ENCODE measurements at regions not wholly inside any gene's neighbourhood (a gene's known extent, or its start where the extent isn't known, plus 50 kb on each side); places are given as distances from the start of the nearest gene placed in this dataset.

DNA sequence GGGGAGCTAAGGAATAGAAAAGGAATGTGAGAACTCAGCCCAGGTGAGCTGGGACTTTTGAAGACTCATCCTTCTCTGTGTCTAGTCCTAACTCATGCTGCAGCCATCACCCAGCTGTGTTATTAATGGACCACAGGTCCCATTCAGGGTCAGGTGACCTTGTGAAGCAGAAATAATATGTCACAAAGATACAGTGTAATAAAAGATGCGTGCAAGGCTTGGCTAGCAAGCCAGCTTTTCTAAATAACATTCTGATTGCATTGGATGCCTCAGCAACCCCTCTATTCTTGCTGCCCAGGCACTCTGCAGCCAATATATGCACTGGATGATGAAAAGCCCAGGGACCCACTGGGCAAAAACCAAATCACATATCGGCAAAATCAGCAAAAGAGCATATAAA lies 393.1 kb upstream of the PIK3C3 start:
- Histone ChIP-seq H3K36me3 (no peaks in the 10 kb centered on the region), H3K4me1 (ENCODE audit: low read depth) (peaks cover 13% of the 10 kb centered on the region), H3K9me3 (ENCODE audit: low read depth) (no peaks in the 10 kb centered on the region), H3K4me3 (no peak overlapping the region), H3K27ac (no peak overlapping the region), H3K27me3 (no peaks in the 10 kb centered on the region)
- DNase-seq (ENCODE audit: low read depth in 1 of 2, low spot score in 1 of 2), result no peak
- TF ChIP-seq, protein P1, sequence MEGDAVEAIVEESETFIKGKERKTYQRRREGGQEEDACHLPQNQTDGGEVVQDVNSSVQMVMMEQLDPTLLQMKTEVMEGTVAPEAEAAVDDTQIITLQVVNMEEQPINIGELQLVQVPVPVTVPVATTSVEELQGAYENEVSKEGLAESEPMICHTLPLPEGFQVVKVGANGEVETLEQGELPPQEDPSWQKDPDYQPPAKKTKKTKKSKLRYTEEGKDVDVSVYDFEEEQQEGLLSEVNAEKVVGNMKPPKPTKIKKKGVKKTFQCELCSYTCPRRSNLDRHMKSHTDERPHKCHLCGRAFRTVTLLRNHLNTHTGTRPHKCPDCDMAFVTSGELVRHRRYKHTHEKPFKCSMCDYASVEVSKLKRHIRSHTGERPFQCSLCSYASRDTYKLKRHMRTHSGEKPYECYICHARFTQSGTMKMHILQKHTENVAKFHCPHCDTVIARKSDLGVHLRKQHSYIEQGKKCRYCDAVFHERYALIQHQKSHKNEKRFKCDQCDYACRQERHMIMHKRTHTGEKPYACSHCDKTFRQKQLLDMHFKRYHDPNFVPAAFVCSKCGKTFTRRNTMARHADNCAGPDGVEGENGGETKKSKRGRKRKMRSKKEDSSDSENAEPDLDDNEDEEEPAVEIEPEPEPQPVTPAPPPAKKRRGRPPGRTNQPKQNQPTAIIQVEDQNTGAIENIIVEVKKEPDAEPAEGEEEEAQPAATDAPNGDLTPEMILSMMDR (IDR thresholded peaks at IDR 0.05; ENCODE audit: low read depth, low read length), result no peak

DNA sequence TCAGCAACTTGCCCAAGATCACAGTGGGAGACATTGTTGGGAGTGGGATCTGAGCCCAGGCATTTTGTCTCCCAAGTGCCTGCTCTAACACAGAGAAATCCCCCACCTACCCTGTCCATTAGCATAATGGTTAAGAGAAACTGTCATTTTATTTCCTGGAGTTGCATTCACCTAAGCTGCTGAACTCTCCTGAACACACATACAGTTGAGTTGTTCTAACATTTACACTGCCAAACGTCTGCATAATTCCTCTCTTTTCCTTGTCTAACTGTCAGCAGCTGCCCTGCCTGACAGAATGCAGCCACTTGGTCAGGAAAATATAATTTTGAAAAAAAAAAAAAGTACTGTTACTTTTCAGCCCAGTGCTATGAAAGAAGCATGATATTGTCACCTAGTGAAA lies 396.3 kb upstream of the PIK3C3 start:
- Histone ChIP-seq H3K4me1 (ENCODE audit: low read depth) (peaks cover 20% of the 10 kb centered on the region), H3K36me3 (no peaks in the 10 kb centered on the region), H3K9me3 (ENCODE audit: low read depth) (no peaks in the 10 kb centered on the region), H3K4me3 (no peak overlapping the region), H3K27ac (peak overlapping the region; percentile 4), H3K27me3 (no peaks in the 10 kb centered on the region)
- TF ChIP-seq, protein P1 (IDR thresholded peaks at IDR 0.05; ENCODE audit: low read depth, low read length), result no peak
- no peak for DNase-seq (ENCODE audit: low read depth in 1 of 2, low spot score in 1 of 2)

GRCh38 chr18:41553716-41554115 lies 401.3 kb upstream of the PIK3C3 start:
- Histone ChIP-seq H3K4me3 (no peak overlapping the region), H3K27me3 (no peaks in the 10 kb centered on the region), H3K4me1 (ENCODE audit: low read depth) (peaks cover 31% of the 10 kb centered on the region), H3K36me3 (no peaks in the 10 kb centered on the region), H3K27ac (peak overlapping the region; percentile 44), H3K9me3 (ENCODE audit: low read depth) (no peaks in the 10 kb centered on the region)
- TF ChIP-seq, protein P1 (IDR thresholded peaks at IDR 0.05; ENCODE audit: low read depth, low read length), result no peak
- DNase-seq (ENCODE audit: low read depth in 1 of 2, low spot score in 1 of 2), result peak; percentile 48 to 69

- no peak for DNase-seq (ENCODE audit: low read depth in 1 of 2, low spot score in 1 of 2)
- Histone ChIP-seq H3K4me1 (ENCODE audit: low read depth) (peaks cover 17% of the 10 kb centered on the region), H3K36me3 (no peaks in the 10 kb centered on the region), H3K27ac (no peak overlapping the region), H3K4me3 (no peak overlapping the region), H3K27me3 (no peaks in the 10 kb centered on the region), H3K9me3 (ENCODE audit: low read depth) (no peaks in the 10 kb centered on the region)
- TF ChIP-seq, protein P1 (IDR thresholded peaks at IDR 0.05; ENCODE audit: low read depth, low read length), result no peak
Observed at GRCh38 chr18:41548521-41549260, 406.3 kb upstream of the PIK3C3 start.

GRCh38 chr18:41545091-41545888 lies 409.7 kb upstream of the PIK3C3 start:
- no peak overlapping the region for H3K27ac ChIP-seq
- no peaks in the 10 kb centered on the region for H3K27me3 ChIP-seq
- H3K4me3 ChIP-seq, result no peak overlapping the region
- no peaks in the 10 kb centered on the region for H3K36me3 ChIP-seq
- no peaks in the 10 kb centered on the region for H3K9me3 ChIP-seq (ENCODE audit: low read depth)
- TF ChIP-seq, protein P1 (IDR thresholded peaks at IDR 0.05; ENCODE audit: low read depth, low read length), result no peak
- no peak for DNase-seq (ENCODE audit: low read depth in 1 of 2, low spot score in 1 of 2)
- peaks cover 37% of the 10 kb centered on the region for H3K4me1 ChIP-seq (ENCODE audit: low read depth)

All from cardiac muscle cell (in vitro differentiated cells and primary cell).